UCSD-AML1 (cell line): ENCODE measurements at regions not wholly inside any gene's neighbourhood (a gene's known extent, or its start where the extent isn't known, plus 50 kb on each side); places are given as distances from the start of the nearest gene placed in this dataset.

ENCODE experiments used
- DNase-seq: peaks from one replicate; lab custom pipeline; 2025; ENCODE audit not compliant: unreplicated experiment; lab: John Stamatoyannopoulos, UW

DNA sequence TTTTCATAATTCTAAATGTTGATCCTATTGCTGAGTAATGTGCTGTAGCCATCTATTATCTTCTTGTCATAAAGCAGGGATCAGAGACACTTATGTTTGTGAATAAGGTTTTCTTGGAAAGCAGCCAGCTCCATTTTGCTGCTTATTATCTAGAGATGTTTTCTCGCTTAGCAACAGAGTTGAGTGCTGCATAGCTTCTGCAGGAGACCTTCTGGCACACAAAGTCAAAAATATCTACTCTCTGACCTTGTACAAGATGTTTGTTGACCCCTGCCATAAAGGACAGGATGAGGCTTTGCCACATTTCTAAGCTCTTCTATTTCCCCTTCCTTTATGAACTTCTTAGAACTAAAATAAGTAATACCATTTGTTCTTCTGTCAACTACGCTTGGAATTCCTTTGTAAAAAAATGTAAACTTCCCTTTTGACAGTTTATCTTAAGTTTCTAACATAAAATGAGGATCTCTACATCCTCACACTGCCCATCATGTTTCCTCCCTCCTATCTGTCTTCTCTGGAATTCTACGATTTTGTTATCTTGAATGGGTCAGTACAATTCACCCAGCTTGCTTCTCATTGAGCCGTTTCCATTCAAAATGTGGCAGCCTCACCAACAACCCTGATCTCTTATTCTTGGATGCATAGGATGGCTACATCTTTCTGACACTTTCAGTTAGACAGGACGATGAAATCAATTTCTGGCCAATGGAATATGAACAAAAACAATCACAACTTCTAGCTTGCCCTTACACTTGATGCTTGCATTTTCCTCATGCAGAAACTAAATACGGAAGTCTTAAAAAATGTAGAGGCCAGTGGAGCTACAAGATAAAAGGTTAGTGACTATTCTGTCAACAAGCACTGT is 1377.0 kb downstream of the SUCLG1 start:
- DNase-seq: no peak

DNA sequence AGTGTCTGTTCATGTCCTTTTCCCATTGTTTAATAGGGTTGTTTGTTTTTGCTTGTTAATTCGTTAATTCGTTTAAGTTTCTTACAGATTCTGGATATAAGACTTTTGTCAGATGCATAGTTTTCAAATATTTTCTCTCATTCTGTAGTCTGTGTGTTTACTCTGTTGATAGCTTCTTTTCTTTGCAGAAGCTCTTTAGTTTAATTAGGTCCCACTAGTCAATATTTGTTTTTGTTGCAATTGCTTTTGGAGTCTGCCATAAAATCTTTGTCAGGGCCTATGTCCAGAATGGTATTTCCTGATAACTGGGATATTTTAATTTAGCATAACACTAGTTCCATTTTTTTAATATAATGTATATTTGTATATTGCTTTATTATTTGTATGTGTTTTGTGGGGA is 1380.1 kb downstream of the SUCLG1 start:
- DNase-seq: no peak

DNA sequence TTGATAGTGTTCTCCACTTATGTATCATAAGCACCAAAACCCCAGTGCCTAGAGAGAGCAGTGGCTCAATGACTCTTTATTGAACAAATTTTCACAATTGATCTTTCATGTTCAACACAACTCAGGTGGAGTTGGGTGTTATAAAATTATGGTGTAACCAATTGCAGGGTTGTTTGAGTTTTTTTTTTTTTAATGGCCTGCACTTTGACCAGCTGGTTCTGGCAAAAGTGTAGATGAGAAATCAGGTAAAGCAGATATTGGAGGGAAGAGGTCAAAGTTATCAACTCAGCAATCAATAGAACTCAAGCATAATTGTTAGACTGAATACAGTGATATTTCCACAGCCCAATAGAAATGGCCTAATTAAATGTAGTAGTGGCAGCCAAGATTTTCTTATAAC is 1386.3 kb downstream of the SUCLG1 start:
- DNase-seq: no peak

DNA sequence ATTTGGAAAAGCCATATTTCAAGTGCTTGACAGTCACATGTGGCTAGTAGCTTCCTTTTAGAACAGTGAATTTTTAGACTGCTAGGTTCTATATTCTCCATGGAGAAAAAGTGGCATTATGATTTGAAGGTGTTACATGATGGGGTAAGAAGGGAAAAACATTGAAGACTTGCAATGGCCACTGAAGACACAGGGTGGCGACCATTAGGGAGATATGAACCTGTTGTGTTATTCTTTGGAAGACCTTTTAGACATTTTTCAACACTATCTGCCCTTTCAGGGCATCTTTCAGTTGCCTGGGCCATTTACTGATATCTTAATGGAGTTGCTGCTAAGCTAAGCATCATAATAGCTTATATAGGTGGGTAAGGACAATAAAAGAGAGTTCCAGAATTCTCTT is 1387.2 kb downstream of the SUCLG1 start:
- DNase-seq: no peak

DNA sequence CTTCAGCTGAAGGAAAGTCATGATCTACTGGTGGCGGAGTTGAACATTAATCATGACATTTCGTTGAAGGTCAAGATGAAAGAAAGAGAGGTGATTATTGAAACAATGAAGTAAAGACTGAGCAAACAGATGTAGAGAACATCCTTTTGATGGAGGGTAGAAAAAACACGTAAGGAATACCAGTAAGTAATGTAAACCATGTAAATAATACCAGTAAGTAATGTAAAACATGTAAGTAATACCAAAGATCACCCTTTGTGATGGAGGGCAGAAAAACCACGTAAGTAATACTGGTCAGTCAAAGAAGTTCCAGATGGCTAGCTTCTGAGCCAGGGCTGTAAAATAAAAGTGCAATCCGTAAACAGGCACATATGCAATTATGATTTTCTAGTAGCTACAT is 1387.7 kb downstream of the SUCLG1 start:
- DNase-seq: no peak

DNA sequence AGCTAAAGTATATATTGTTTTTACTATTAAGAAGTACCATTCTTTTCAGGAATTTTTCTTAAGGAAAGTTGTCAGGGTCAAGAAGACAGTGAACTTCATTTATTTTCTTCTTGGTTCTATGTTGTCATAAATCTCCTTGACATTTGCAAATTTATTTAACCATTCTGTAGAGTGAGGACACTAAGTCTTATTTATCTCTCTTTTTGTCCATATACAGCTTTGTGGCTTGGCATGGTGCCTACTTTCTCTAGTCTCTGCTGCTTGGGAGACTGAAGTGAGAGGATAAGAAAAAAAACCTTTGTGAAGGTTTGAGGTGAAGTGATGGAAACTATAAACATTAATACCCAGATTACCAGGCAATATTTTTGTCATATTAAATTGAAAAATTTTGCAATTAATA is 1389.4 kb downstream of the SUCLG1 start:
- DNase-seq: no peak

DNA sequence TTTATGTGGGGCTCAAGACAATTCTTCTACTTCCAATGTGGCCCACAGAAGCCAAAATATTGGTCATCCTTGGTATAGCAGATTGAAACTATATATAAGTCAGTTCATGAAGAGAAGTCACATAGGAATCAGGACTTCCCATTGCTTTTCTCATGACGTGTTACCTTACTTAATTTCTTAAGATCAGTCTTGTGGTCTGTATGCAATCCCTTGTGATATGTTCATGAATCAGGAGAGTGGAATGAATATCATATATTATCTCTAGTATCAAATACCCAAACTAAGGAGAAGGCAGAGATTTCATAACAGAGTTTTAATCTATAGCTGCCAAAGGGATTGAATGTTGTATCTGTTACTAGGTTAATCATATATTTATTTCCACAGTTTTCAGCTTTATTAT is 1390.4 kb downstream of the SUCLG1 start:
- DNase-seq: no peak

DNA sequence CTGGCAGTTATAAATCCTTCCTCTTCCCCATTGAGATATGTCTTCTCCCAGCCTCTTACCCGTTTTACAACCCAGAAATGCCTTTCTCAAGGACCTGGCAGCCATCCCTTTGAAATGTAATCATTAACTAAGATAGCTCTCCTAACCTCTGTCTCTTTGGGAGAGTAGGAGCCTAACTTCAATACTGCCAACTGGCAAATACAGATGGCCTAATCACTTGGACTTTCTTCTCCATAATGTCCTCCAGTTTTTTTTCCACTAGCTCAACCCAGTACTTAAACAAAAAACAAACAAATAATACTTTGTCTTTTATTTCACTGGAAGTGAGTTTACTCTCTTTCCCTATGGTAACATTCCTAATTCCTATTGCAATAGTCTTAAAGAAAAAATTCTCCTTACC is 1391.1 kb downstream of the SUCLG1 start:
- DNase-seq: no peak

DNA sequence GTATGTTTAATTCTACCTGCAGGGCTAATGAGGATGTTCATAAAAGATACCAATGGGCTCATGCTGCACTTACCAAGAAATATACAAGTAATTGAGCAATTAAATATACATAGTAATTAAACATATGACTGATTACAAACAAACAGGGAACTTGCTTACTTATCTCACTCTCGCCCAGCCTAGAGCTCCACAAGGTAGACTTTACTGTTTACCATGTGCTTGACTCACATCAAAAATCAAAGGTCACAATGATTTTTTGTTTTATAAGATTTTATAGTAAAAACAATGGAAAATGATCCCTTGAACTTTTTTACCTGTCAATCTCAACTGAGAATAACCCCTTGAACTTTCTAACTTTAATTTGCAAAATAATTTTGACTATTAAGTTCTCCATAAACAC is 1395.1 kb downstream of the SUCLG1 start:
- DNase-seq: no peak

DNA sequence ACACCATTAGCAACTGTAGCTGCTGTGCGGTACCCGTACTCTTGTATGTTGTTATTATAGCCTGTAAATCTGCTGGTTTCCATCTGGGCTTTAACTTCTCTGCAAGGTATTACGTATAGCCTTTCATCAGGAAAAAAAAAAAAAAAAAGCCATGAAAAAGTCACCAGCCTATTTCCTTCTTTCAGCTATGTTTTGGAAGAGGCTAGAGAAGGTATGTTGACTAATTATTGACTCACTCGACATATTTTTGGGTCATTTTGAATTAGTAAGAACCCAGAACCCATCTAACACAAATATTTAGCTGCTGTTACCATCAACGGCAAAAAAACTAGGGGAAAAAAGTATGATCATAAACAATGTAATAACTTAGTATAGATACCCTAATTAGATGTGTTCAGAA is 1395.6 kb downstream of the SUCLG1 start:
- DNase-seq: no peak

DNA sequence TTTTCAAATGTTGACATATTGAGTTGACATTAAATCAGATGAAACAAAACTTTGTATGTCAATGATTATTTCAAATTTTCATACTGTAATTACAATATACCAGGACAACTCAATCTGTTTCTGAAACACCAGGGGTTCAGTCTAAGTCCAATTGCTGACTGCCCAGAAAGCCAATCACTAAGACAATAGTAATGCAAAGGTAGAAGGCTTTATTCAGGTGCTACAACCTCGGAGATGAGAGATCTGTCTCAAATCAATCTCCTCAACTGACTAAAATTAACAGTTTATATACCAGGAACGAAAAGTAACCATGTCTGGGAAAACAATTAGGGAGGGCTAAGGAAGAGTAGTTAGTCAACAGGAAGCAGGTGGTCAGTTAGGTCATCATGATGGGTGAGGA is 1400.4 kb downstream of the SUCLG1 start:
- no peak for DNase-seq

DNA sequence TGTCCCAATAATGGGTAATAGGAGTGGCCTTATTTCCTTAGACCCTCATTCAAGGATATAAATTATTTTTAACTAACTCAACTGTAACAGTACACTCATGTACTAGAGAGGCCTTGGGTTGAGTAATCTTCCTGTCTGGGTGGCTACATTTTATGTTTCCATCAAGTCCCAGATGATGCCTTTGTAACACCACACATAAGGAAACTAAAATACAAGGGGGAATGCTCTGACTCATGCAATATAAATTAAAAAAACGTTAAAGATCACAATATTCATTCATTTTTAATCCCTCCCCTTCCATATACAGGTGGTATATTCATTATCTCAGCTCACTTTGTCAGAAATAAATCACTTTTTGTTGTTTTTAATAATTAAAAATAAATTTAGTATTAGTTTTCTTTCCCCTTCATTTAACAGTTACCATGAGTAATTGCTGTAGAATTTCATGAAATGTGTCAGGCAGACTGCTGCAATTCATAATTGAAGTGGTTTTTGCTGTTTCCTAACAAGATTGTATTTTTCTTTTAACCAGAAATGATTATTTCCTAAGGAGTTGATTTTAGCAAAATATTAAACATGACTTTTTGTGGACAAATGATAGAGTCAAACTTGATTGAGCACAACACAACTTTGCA is 1403.6 kb downstream of the SUCLG1 start:
- no peak for DNase-seq

DNA sequence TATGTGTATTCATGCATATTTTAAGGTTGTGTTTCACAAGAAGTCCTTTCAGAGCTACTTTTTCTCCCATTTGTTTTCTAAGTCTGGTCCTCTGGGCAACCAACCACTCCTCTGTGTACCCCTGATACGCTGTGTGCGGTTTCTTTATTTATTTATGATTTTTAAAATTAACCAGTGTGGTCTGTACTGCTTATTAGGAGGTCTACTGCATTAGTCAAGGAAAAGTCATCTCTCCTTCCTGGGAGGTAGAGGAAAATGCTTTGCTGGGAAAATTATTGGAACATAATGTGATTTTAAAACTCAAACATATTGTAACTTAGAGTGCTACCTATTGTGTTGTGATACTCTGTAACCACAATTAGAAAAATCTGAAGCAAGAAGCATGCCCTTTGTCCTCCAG is 1404.3 kb downstream of the SUCLG1 start:
- no peak for DNase-seq

DNA sequence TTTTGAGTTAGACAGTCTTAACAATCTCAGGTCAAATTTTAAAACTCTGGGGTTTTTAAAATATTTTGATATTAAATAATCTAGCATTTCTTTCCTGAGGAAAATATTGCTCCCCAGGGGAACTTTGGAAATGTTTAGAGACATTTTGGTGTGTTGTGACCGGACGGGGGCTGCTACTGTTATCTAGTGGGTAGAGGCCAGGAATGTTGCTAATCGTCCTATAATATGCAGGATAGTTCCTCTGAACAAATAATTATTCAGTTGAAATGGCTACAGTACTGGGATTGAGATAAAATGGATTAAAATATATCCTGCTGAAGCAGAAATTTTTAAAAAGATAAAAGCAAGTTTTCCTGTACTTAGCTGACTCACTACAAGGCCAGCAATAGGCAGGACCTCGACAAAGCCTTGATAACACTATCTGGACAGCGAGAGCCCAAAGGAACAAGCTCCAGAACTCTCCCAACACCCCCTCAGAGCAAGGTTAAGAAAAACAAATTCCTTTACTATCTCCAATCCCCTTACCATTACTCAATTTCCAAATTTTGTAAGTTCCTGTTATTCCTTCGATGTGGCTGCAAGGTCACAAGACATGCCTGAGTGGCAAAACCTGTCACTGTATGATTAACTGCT is 1407.4 kb downstream of the SUCLG1 start:
- DNase-seq: no peak

DNA sequence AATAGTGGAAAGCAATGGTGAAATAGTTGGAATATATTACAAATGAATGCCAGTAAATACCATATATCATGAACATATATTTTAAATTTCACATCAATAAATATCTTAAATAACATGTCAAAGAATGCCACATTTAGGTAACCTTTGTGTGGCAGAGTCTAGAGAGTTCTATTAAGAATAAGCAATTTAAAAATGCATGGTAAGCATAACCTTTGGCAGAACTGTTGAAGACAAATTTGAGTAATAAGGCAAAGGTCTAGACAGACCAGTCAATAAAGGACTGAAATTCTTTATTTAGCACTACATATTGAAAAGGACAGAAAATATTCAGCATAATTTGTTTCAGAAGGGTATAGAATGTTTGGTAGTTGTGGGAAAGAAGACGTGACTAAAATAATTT is 1417.0 kb downstream of the SUCLG1 start:
- DNase-seq: no peak

DNA sequence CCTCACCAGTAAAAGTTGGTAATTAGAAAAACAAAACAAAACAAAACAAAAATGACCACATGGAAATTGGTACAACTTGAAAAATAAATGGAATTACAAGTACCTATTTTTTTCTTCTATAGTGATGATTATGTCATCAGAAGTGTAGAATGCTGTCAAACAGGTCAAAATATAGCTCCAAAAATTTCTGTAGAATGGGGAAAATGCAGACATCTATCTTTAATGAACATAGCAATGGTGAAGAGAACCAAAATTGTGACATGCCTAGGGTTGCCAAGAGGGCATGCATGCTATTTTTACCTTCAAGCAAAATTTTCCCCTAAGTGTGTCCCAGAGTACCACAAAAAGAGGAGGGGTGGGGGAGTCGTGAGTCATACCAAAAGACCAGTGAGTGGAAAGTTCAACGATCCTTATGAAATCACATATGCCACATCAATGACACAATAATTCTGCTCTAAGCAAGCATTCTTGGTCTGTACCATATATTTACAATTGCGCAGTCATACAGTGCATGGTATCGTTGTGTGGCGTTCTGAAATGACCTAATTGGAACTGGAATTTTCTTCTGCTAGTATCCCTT is 1436.4 kb downstream of the SUCLG1 start:
- no peak for DNase-seq

DNA sequence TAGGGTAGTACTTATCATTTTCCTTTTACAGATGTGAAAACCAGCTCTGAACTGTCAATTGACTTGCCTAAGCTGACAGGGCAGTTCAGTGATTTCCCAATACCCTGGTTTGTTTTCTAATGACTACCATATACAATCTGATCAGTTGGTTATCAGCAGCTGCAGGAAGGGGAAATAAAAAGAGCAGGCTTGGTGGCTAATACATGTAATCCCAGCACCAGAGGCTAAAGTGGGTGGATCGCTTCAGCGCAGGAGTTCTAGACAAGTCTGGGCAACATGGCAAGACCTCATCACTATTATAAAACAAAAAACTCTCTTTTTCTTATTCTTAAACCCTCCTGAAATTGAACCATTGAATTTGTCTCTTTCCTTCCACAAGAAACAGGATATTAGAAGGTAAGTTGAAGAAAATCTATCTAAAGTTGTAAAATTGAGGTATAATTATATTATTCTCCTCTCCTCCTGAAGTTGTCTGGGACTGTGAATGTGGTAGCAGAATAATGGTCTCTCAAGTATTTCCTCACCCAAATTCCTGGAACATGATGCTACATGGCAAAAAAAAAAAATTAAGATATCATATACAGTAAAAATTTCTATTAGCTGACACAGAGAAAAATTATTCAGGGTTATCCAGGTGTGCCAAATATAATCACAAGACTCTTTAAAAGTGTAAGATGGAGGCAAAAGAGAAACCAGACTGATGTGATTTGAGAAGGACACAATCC is 1441.6 kb downstream of the SUCLG1 start:
- no peak for DNase-seq

DNA sequence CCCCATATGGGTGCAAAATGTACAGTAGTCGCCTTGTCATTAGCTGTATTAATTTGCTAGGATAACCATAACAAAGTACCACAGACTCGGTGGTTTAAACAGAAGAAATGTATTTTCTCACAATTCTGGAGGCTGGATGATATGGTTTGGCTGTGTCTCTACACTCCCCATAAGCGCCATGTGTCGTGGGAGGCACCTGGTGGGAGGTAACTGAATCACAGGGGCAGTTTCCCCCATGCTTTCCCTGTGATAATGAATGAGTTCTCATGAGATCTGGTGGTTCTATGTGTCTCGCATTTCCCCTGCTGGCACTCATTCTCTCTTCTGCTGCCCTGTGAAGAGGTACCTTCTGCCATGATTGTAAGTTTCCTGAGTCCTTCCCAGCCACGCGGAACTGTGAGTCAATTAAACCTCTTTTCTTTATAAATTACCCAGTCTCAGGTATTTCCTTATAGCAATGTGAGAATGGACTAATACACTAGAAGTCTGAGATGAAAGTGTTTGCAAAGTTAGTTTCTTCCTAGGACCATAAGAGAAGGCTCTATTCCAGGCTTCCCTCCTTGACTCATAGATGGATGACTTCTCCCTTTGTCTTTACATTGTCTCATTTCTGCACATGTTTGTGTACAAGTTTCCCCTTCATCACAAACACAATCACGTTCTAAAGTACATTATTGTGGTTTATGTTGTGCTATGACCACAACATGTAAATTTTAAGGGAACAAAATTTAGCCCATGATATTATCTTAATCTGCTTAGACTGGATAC is 1442.6 kb downstream of the SUCLG1 start:
- DNase-seq: no peak

DNA sequence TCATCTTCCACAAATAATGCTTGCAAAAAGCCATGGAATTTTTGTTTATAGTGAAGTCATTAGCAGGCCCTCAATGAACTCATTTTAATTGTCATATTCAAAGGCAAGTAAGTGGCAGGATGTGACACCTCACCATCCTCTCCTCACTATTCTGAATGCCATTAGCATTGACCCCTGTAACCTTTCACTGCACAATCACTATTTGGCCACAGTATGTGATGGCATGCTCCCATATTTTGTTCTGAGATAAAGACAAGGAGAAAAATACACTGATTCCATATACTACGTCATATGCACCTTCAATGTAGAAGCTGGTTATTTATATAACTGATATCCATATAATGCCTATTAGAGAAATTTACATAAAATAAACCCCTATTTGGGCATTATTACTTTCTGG is 1443.2 kb downstream of the SUCLG1 start:
- no peak for DNase-seq

DNA sequence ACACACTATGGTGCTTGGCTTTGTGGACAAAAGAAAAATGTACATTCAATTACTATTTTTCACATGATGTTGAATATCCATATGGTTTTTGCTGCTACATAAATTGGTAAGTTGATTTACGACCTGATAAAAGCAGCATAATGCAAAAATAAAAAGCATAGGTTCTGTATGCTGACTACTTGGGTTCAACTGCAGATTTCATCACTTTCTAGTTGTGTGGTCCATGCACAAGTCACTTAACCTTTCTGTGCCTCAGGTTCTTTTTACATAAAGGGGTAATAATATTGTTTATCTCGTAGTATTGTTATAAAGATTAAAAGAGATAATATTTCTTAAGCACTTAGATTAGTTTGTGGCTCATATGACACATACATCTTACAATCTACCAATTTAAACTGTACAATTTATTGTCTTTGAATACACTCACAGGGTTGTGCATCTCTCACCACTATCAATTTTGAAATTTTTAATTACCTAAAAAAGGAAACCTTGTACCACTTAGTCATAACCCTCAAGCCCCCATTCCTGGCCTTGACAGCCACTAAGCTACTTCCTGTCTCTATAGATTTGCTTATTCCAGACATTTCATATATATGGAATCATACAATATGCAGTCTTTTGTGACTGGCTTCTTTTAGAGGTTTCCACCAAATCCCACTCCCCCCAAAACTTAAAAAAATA is 1443.9 kb downstream of the SUCLG1 start:
- DNase-seq: no peak
